ENCODE measurements at regions not wholly inside any gene's neighbourhood (a gene's known extent, or its start where the extent isn't known, plus 50 kb on each side); places are given as distances from the start of the nearest gene placed in this dataset.

DNA sequence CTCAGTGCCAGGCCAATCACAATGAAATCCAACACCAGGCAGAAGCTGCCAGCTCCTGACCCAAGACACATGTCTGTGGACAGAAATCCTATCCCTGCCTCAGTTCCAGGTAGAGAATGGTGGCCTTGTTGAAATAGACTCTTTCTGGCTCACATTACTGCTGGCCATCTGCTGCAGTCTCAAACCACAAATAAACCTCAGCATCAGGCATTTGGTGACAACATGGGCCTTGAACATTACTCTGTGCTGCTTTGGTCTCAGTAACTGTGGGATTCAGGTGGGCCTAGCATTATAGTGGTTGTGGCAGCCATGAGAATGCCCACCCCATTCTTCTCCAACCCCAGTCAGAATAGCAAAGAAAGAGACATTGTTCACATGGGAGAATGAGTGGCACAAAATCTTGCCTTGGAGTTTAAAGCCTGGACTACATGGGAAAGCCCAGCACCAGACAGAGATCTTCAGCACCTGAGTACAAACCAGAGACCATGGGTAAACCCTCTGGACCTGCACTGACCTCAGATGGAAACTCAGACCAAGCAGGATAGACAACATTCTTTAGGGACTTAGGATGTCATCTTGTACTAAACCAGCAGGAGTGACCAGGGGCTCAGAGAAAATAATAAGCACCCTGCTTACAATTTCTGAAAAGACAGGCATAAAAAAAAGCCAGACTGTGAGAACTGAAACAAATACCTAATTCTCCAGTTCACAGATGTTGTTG lies 50.4 kb upstream of the TRAM1L1 start:
- TF ChIP-seq, protein P1, sequence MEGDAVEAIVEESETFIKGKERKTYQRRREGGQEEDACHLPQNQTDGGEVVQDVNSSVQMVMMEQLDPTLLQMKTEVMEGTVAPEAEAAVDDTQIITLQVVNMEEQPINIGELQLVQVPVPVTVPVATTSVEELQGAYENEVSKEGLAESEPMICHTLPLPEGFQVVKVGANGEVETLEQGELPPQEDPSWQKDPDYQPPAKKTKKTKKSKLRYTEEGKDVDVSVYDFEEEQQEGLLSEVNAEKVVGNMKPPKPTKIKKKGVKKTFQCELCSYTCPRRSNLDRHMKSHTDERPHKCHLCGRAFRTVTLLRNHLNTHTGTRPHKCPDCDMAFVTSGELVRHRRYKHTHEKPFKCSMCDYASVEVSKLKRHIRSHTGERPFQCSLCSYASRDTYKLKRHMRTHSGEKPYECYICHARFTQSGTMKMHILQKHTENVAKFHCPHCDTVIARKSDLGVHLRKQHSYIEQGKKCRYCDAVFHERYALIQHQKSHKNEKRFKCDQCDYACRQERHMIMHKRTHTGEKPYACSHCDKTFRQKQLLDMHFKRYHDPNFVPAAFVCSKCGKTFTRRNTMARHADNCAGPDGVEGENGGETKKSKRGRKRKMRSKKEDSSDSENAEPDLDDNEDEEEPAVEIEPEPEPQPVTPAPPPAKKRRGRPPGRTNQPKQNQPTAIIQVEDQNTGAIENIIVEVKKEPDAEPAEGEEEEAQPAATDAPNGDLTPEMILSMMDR (conservative IDR thresholded peaks at IDR 0.05 in 1 of 2, IDR thresholded peaks at IDR 0.05 in 1 of 2; ENCODE audit: extremely low read depth in 1 of 2, insufficient read depth in 1 of 2, low read depth in 1 of 2, low read length in 2 of 2) = no peak
- no peak for TF ChIP-seq EZH2 (IDR thresholded peaks at IDR 0.05; ENCODE audit: borderline replicate concordance, low read length)
